GM18520 (cell line): ENCODE measurements at regions not wholly inside any gene's neighbourhood (a gene's known extent, or its start where the extent isn't known, plus 50 kb on each side); places are given as distances from the start of the nearest gene placed in this dataset.
"Not testable (repeated sequence)": the region's sequence is repeated elsewhere in the genome, so short reads cannot be mapped to it uniquely, and the experiment has no call there.

Source experiments
- ATAC-seq: cut with Tn5 transposase; IDR thresholded peaks from one replicate; pipeline ENCODE4 v1.9.1; 2021; ENCODE audit not compliant: unreplicated experiment

DNA sequence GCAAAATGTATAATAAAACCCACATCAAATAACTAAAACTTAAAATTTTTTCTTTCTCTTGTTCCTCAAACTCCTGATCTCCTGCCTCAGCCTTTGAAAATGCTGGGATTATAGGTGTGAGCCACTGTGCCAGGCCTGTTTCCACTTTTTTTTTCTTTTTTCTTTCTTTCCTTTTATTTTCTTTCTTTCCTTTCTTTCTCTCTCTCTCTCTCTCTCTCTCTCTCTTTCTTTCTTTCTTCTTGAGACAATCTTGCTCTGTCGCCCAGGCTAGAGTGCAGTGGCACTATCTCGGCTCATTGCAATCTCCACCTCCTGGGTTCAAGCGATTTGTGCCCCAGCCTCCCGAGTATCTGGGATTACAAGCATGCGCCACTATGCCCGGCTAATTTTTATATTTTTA is 164.6 kb downstream of the OR2B2 start:
- ATAC-seq, result no peak

DNA sequence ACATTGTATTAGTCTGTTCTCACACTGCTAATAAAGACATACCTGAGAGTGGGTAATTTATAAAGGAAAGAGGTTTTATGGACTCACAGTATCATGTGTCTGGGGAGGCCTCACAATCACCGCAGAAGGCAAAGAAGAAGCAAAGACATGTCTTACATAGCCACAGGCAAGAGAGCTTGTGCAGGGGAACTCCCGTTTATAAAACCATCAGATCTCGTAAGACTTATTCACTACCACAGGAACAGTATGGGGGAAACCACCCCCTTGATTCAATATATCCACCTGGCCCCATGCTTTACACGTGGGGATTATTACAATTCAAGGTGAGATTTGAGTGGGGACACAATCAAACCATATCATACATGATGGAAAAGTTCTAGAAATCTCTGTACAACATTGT is 165.3 kb downstream of the OR2B2 start:
- not testable (repeated sequence) for ATAC-seq

DNA sequence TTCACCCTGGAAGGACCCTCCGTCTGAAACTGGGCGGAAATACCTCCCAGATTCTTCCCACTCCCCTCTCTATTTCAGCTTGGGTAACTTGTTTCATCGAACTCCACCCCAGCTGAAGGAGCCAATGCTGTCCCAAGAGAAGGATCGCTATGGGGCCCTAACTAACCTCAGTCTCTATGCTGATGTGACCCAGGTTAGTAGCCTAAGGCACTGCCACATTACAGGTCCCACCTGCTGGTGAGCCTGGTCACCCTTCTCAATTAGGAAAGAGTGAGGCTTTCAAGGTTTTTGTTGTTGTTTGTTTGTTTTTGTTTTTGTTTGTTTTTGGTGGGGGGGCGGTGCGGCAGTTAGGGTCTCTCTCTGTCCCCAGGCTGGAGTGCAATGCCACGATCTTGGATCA is 168.4 kb downstream of the OR2B2 start:
- no peak for ATAC-seq

DNA sequence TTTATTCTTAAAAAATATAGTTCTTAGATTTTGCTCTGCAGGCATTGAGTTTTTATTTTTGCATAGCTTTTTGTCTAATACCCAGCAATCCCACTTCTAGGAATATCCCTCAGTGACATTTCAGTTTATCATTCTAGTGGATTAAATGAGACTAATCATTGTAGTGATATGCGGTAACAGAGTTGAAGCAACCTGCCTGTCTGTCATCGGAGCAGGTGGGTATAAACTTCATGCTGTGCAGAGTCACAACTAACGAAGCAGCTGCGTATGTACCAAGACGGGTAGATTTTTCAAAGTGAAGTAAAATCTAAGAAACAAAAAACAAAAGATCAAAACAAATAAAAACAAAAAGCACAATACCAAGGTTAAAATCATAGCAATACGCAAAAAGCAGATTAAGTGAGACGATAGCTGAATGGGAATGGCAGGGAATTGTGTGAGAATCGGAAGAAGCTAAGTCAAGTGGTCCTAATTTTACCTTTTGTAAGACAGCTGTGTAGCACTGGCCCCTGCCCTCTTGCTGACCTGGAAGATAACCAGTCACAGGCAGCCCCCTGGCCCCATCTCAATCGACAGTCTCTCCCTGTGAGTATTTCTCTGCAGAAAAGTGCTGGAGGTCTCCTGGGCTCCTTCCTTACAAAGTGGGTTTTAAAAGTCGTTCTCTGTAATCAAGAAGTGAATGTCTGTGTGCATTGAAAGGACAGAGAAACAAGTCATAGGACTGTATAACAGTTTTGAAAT is 169.2 kb downstream of the OR2B2 start:
- no peak for ATAC-seq

DNA sequence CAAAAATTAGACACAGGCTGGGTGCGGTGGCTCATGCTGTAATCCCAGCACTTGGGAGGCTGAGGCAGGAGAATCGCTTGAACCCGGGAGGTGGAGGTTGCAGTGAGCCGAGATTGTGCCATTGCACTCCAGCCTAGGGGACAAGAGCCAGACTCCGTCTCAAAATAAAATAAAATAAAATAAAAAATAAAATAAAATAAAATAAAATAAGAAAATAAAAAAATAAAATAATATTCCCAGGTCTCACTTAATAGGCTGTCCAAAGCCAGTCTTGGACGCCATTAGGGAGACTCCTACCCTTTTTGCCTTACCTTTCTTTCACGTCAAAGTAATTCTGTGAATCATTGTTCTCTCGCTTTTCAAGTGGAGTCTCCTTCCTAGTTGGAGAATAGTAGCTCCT is 172.3 kb downstream of the OR2B2 start:
- not testable (repeated sequence) for ATAC-seq

DNA sequence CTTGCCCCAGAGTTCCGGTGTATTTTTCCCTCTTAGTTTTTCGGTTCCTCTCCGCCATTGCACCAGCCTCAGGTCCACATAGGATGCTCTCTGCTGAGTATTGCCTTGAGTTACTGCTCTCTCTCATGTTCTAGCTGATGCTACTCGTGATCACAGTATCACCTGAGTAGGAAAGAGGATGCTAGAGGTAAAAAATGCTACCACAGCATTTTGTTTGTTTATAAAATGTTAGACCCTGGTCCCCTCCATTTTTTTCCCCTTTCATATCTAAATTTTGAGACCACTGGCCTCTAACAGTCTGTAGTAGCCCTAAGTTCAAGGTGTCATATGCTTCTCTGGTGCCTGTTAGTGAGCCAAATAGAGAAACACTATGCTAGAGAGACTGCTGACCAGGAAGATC is 175.5 kb downstream of the OR2B2 start:
- ATAC-seq, result no peak

DNA sequence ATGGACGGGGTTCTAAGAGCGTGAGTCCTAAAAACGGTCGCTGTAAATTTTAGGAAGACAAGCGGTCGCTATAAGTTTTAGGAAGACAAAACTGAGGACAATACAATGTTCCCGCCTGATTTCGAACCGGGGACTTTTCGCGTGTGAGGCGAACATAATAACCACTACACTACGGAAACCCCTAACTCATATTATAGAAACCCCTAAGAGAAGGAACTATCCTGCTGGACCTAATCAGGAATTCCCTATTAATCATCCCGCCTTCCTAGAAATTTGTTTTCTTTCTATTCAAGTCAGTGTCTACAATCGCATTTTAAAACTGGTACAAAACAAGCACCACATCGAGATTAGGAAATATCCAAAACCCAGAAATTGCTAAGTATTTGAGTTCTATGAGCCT is 183.8 kb downstream of the OR2B2 start:
- ATAC-seq, result no peak

DNA sequence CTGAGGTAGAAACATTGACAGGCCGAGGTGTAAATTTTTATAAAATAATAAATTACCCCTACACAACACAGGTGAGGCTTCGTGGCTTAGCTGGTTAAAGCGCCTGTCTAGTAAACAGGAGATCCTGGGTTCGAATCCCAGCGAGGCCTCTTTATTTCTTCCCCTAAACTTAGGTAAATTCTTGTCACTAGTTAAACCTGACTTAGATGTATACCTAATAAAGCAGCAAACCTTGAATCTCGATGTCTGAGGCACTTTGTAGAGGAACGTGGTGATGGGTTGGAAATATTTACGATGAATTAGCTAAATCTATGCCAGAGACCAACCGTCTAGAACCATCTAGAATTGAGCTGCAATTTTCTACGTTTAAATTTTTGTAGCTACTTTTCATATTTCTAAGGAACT is 185.6 kb downstream of the OR2B2 start:
- ATAC-seq, result no peak

DNA sequence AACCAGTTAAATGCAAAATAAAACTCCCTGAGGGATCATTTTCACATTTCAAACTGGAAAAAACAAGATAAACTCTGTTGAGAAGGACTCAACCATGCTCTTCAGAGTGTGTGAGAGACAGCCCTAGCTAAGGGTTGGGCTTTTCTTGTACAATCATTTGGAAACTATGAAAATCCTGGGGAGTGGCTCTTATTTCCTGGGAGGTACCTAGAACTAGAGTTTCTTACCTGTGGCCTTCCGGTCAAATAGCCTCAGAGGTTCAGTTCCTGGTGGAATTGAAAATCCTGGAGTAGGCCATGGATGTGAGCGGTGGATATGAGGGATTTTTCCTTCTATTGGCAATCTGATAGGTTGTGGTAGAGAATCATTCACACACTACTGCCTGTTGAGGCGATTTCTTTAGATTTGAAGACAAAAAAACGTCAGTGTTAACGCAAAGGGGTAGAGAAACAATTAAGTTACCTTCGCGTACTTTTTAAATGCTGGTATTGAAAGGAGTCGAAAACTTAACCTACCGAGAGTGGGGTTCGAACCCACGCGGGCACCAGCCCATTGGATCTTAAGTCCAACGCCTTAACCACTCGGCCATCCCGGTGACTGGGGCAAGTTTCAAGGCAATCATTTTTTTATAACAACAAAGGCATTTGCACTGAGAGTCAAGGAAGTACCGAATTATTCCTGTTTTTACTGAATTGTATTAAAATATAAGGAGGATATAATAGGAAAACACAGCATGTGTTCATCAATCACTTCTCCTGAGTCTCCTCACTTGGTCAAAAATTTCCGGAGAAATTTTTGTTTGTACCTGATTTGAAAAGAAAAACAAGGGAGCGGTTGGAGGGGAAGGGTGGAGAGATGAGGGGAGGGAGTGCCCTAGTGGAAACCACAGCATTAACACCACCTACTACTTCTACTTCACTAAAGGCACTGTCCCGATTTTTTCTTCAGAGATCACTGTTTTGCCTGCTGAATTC is 191.3 kb downstream of the OR2B2 start:
- no peak for ATAC-seq

DNA sequence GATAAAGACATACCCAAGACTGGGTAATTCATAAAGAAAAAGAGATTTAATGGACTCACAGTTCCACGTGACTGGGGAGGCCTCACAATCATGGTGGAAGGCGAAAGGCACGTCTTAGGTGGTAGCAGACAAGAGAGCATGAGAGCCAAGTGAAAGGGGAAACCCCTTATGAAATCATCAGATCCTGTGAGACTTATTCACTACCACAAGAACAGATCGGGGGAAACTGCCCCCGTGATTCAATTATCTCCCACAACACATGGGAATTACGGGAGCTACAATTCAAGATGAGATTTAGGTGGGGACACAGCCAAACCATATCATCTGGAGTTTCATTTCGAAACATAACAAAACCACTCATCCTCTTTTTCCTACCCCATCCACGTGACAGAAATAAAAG is 193.2 kb downstream of the OR2B2 start:
- ATAC-seq, result not testable (repeated sequence)

DNA sequence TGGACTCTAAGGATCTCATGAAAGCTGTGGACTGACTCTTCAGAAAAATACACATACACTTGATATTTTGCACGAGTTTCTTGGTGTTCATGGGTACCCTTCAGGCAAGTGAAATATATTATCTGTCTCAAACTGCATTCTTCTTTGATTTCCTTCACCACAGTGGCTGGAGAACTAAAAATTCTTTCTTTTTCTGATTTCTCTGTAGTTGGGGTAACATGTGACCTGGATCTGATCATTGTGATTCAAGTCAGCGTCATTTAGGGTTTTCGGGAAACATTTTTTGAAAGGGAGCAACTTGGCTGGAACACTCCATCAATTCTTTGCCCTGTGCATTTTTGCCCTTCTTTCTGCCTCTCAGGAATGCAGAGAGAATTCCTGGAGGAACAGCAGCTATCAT is 205.8 kb downstream of the OR2B2 start:
- ATAC-seq, result no peak

DNA sequence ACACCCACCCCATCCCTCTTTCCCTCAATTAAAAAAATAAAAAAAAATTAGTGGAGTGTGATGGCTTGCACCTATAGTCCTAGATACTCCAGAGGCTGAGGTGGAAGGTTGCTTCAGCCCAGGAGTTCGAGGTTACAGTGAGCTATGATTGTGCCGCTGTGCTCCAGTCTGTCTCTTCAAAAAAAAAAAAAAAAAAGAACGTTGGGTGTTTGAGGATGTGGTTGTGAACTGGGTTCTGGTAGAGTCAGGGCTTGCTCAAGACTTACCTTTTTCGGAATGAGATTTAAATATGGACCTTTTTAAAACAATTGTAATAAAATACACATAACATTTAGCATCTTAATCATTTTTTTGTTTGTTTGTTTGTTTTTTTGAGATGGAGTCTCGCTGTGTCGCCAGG is 211.9 kb downstream of the OR2B2 start:
- ATAC-seq, result no peak

DNA sequence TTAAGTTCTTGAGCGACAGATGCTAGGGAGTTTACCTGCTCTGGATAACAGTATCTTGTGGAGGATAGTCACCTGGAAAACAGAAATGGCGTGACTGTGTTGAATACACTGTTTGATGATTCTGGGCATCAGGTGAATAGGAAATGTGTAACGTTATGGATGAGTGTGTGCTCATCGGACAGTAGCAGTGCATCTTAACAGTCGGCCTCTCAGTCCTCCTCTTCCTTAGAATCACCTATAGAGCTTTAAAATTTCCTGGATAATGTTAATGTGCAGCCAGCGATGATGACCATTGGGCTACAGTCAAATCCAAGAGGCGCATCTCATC is 217.7 kb downstream of the OR2B2 start:
- ATAC-seq, result no peak

DNA sequence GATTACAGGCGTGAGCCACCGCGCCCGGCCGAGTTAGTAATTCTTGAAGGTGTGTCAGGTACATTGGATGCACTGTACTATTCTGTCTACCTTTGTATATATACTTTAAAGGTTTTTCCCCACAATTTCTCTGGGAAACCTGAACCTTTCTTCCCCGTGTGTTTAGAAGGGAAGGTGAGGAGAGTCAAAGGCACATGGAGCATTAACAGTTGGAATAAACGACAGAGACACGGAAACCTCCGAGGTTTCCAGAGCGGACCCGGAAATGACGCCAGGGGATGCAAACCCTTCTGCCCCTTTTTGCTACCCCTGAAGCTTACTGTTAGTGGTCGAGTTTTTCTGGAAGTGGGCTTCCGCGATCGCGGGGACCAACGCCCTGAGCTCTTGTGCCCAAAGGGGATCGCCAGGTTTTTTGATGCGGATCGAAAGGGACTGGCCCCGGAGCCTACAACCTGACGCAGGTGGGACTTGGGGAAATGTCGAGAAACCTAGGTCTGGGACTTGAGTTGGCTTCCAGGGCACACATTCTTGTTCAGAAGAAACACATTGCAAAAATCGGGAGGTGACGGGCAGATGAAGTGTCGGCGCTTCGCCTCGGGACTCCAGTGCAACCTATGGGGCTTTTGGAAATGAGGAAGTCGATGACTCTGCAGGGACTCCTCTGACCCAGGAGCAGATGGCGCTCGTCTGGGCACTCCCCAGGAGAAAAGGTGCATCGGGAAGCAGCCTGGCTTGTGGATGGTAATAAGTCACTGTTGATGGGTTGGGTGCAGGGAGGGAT is 218.2 kb downstream of the OR2B2 start:
- ATAC-seq, result no peak

DNA sequence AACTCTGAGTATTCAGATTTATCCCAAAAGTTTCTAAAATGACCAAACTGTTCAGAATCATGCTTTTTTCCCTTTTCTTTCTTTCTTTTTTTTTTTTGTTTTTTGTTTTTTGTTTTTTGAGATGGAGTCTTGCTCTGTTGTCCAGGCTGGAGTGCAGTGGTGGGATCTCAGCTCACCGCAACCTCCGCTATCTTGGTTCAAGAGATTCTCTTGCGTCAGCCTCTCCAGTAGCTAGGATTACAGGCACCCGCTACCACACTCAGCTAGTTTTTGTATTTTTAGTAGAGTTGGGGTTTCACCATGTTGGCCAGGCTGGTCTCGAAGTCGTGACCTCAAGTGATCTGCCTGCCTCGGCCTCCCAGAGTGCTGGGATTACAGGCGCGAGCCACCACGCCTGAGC is 219.2 kb upstream of the ZNF184 start:
- ATAC-seq, result not testable (repeated sequence)

DNA sequence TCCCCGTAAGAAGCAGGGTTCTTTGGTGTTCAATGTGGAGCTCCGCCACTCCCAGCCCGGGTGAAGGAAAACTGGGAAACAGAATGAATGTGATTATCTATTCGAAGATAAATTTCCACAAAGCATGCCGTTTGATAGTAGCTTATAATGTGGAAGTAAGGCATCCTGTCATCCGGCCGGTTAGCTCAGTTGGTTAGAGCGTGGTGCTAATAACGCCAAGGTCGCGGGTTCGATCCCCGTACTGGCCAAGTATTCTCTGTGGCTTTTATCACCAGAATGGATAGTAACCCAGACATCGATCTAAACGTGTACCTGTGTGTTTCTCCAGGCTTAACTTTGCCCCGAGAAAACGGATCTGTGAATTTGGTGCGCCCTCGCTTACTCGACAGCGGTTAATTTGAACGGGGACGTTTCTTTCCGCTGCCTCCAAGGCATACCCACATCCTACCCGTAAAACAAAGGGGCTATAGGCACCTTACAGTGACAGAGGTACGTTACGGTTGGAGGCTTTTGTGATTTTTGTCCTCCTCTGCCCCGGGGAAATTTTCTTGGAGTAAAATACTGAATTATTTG is 215.2 kb upstream of the ZNF184 start:
- peak; percentile 61 for ATAC-seq

DNA sequence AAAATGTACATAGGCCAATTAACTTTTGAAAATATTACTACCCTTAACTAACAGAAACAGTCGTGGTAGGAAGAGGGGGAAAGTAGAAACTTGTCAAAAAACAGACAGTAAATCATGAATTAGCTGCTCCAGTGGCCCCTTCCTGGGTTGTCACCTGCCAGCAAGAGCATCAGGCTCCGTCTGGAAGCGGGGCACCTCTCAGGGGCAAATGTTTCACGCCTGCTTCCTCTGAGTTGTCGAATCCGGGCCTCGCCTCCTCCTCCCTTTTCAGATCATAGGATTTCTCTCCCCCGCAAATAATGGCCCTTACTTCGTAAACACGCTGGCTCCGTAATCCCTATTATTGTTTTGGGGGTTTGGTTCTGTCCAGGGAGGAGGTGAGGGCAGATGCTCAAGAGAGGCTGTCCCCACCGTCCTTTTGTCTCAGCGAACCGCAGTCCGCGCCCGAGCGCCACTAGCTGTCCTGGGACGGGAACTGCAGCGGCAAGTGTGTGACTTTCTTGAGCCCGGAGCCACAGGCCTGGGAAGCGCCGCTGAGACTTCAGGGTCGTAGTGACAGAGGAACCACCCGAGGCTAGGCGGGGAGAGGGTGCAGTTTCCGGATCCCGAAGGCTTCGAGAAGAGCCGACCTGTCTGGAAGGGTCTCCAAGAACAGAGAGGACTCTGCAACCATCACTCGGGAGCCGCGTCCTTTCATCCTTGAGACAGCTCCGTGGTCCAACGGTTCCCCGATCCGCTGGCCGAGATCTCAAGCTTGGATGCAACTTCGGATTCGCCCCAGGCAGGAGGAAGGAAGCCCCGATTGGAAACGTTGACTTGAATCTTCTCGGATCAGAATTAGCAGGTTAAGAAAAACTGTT is 214.5 kb upstream of the ZNF184 start:
- ATAC-seq, result peak; percentile 46

DNA sequence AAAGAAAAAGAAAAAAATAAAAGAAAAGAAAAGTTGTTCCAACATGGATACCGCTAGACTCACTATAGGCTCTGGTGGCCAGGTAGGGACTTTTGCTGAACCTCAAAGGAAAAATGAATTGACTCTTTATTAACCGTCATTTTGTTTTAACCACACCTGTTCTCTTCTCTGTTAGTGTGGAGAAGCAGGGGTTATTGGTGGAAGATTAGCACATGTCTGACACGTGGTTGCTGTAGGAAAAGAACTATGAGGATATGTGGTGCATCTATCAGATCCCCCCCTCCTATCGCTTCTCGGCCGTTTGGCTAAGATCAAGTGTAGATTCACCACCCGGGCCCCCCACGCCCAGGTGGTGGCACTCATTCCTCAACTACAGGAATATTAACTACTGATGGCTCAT is 212.4 kb upstream of the ZNF184 start:
- ATAC-seq, result no peak

DNA sequence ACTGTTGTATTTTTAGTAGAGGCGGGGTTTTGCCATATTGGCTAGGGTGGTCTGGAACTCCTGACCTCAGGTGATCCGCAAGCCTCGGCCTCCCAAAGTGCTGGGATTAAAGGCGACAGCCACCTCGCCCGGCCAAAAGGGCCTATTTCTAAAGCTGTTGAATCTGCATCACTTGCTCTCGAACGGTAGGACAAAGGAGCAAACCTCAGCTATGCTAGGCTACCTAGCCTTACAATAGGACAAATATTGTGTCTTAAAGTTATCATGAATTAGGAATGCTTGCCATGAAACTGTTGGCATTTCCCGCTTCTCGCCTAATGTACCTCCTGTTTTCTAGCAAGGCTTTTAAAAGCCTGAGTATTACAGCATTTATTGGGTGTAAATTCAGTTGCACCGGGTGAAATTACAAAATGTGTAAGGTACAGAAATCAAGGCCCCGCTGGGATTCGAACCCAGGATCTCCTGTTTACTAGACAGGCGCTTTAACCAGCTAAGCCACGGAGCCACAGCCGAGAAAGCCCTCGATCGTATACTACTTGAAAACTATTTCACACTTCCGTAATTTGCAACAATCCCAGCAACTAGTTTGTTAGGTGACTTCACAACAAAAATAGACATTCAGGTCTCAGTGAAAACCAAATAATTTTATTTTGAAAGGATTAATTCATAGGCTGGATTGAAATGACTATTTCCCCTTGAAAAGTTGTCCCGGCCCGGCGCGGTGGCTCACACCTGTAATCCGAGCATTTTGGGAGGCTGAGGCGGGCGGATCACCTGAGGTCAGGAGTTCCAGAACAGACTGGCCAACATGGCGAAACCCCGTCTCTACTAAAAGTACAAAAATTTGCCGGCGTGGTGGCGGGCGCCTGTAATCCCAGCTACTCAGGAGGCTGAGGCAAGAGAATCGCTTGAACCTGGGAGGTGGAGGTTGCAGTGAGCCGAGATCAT is 211.6 kb upstream of the ZNF184 start:
- ATAC-seq, result no peak
